HG03025 (cell line): ENCODE measurements at regions not wholly inside any gene's neighbourhood (a gene's known extent, or its start where the extent isn't known, plus 50 kb on each side); places are given as distances from the start of the nearest gene placed in this dataset.

Source experiments
- ATAC-seq: cut with Tn5 transposase; IDR thresholded peaks from one replicate; pipeline ENCODE4 v1.9.1; 2021; ENCODE audit warnings: mild to moderate bottlenecking, moderate library complexity; ENCODE audit not compliant: unreplicated experiment, low FRiP score

GRCh38 chr2:216745453-216745852, 50.1 kb upstream of the IGFBP5 start:
- no peak for ATAC-seq
